ENCODE measurements at regions not wholly inside any gene's neighbourhood (a gene's known extent, or its start where the extent isn't known, plus 50 kb on each side); places are given as distances from the start of the nearest gene placed in this dataset.

DNA sequence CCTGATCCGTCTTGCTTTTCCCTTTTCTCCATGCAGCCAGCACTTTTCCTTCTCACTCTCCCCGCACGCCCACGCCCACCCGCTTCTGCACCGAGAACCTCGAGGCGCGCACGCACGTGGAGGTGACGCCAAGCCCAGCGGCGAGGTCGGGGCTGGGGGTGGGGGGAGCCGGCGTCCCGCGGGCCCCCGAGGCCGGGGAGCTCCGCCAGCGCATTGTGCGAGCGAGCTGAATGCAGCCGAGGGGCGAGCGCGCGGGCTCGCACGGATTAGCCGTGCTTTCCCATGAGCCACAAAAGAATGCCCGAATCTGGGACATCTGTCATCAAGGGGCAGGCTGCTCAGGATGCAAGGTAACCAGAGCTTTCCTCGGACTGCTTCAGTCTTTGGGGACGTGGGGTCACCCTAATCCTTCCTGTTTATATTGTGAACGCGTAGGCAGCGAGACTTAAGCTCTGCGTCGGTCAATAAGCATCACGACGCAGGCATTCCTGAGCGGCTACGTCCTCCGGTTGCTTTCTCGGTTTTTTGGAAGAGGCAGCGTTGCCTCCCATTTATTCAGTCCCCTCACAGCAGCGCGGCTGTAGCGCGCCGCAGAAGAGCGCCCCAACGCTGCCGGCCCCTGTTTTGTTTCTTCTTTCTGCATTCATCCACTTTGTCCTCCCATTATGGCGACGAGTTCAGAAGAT lies 67.3 kb upstream of the AKT3 start:
- TF ChIP-seq, protein P1, sequence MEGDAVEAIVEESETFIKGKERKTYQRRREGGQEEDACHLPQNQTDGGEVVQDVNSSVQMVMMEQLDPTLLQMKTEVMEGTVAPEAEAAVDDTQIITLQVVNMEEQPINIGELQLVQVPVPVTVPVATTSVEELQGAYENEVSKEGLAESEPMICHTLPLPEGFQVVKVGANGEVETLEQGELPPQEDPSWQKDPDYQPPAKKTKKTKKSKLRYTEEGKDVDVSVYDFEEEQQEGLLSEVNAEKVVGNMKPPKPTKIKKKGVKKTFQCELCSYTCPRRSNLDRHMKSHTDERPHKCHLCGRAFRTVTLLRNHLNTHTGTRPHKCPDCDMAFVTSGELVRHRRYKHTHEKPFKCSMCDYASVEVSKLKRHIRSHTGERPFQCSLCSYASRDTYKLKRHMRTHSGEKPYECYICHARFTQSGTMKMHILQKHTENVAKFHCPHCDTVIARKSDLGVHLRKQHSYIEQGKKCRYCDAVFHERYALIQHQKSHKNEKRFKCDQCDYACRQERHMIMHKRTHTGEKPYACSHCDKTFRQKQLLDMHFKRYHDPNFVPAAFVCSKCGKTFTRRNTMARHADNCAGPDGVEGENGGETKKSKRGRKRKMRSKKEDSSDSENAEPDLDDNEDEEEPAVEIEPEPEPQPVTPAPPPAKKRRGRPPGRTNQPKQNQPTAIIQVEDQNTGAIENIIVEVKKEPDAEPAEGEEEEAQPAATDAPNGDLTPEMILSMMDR (IDR thresholded peaks at IDR 0.05): peak in 1 of 4 donors; percentile 7
- TF ChIP-seq POLR2A (IDR thresholded peaks at IDR 0.05): no peak
